Left lung (tissue), 4 donors: ENCODE measurements at regions not wholly inside any gene's neighbourhood (a gene's known extent, or its start where the extent isn't known, plus 50 kb on each side); places are given as distances from the start of the nearest gene placed in this dataset.

Experiments
- ATAC-seq: fragments of 200-7000 bp; cut with Tn5 transposase; one replicate; pipeline ENCODE4 v1.9.1; 2020; ENCODE audit warnings: moderate library complexity
- DNase-seq, 4 donors: peaks; one replicate each; pipeline ENCODE4 v3.0.0-alpha.2; 2013 to 2020
- H3K27ac ChIP-seq, 2 donors: fragments of 200-600 bp; sonication (generic) in 1 of 2; one replicate each; pipeline versions ENCODE4 v1.5.0 to v1.8.0; 2020 to 2021
- H3K27me3 ChIP-seq, 2 donors: fragments of 200-600 bp; sonication (generic) in 1 of 2; one replicate each; pipeline versions ENCODE4 v1.5.0 to v1.8.0; 2020 to 2021
- H3K36me3 ChIP-seq, 2 donors: fragments of 200-600 bp; sonication (generic) in 1 of 2; one replicate each; pipeline versions ENCODE4 v1.5.0 to v1.8.0; 2020 to 2021
- H3K4me1 ChIP-seq, 2 donors: fragments of 200-600 bp; one replicate each; pipeline ENCODE4 v1.8.0; 2021
- H3K4me3 ChIP-seq, 2 donors: fragments of 200-600 bp; sonication (generic) in 1 of 2; one replicate each; pipeline versions ENCODE4 v1.5.0 to v1.8.0; 2020 to 2021; ENCODE audit warnings: mild to moderate bottlenecking in 1 of 2
- H3K9me3 ChIP-seq, 2 donors: fragments of 200-600 bp; sonication (generic) in 1 of 2; one replicate each; pipeline versions ENCODE4 v1.5.0 to v1.8.0; 2020 to 2021
- intact Hi-C, 2 donors: fragments of 100-400 bp; cut with DNase I; formaldehyde crosslinking; loops; one replicate each; pipeline versions ENCODE4 v1.11.2 to v1.14.2; 2022
- TF ChIP-seq, protein P1 (sequence below), 2 donors: fragments of 200-600 bp; sonication (generic) in 1 of 2; IDR thresholded peaks; one replicate each; pipeline versions ENCODE4 v1.5.0 to v1.8.0; 2021; ENCODE audit warnings: antibody characterized with exemption in 2 of 2
- donor health status: DM: no; HTN: yes; CAD: no.
- donor health status: DM: no; HTN: no; CAD: no.

DNA sequence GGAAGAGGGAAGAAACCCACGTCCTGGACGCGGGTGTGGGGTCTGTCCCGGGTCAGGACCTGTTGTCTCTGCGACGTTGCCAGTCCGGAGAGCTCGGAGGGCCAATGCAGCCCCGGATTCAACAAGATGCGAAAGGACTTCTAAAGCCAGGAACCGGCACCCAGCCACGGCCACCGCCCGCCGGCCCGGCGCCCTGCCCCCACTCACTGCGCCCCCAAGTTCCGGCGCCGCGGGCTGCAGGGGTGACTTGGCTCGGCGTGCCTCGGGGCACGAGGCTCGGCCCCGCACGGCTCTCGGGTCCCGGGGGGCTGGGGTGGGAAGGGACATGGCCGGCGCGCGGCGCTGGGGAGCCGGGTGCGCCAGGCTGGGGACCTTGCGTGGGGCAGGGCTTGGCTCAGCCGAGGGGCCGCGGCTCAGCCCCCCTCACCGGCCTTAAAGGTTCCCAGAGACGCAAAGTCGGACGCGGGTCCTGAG is 51.8 kb upstream of the H6PD start:
- intact Hi-C loops: loop anchor here in 1 of 2 donors (5.0 kb wide), 1 partner anchor 41 kb away; no protein-coding TSS in a partner anchor
- DNase-seq: peak in 1 of 4 donors; percentile 78
- Histone ChIP-seq H3K36me3 (peaks cover 0 to 6% of the 10 kb centered on the region in 2 donors), H3K4me3 (peak overlapping the region; percentile 70 to 86), H3K27ac (peak overlapping the region; percentile 65 to 86), H3K27me3 (peaks cover 0 to 30% of the 10 kb centered on the region in 2 donors), H3K4me1 (peaks cover 13 to 50% of the 10 kb centered on the region in 2 donors), H3K9me3 (no peaks in the 10 kb centered on the region)
- peak; percentile 8 for ATAC-seq
- TF ChIP-seq, protein P1, sequence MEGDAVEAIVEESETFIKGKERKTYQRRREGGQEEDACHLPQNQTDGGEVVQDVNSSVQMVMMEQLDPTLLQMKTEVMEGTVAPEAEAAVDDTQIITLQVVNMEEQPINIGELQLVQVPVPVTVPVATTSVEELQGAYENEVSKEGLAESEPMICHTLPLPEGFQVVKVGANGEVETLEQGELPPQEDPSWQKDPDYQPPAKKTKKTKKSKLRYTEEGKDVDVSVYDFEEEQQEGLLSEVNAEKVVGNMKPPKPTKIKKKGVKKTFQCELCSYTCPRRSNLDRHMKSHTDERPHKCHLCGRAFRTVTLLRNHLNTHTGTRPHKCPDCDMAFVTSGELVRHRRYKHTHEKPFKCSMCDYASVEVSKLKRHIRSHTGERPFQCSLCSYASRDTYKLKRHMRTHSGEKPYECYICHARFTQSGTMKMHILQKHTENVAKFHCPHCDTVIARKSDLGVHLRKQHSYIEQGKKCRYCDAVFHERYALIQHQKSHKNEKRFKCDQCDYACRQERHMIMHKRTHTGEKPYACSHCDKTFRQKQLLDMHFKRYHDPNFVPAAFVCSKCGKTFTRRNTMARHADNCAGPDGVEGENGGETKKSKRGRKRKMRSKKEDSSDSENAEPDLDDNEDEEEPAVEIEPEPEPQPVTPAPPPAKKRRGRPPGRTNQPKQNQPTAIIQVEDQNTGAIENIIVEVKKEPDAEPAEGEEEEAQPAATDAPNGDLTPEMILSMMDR (IDR thresholded peaks at IDR 0.05): no peak

DNA sequence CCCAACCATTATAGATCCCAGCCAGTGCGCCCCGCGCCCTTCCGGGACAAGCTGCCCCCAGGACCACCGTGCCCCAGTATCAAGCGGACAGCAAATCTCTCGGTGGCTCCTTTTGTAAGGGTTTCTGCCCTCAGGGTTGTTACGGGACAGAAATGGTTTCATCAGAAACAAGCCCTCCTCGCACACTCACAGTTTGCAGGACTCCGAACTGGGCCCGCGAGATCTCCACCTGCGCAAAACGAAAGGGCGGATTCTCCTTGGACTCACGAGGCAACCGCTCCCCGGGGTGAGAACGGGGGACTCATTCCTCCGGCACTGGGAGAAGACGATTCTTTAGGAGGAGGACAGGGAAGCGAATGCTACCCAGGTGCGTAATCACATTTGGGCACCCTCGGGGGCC is 51.1 kb upstream of the H6PD start:
- intact Hi-C loops: loop anchor here in 1 of 2 donors (5.0 kb wide), 1 partner anchor 41 kb away; no protein-coding TSS in a partner anchor
- ATAC-seq: no peak
- peak overlapping the region; percentile 70 to 86 for H3K4me3 ChIP-seq

DNA sequence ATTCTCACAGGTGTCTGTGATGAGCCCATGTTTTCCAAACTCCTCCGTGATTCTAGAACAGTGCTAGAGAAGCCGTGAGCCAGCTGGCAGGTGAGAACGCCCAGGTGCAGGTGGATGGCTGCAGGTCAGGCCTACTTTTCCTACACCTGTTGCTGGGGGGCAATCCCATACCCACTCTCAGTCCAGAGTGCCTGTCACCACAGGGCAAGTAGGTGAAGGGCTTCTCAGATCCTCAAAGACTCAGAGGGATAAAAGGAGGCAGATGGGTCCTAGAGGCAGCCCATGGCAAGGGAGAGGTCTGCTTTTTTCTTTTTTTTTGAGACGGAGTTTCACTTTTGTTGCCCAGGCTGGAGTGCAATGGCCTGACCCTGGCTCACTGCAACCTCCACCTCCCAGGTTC is 50.7 kb upstream of the H6PD start:
- TF ChIP-seq, protein P1 (IDR thresholded peaks at IDR 0.05): no peak
- Histone ChIP-seq H3K27ac (no peak overlapping the region), H3K27me3 (peaks cover 0 to 30% of the 10 kb centered on the region in 2 donors), H3K9me3 (no peaks in the 10 kb centered on the region), H3K36me3 (no peaks in the 10 kb centered on the region), H3K4me3 (peak overlapping the region in 1 of 2 donors; percentile 70), H3K4me1 (peaks cover 13 to 48% of the 10 kb centered on the region in 2 donors)
- DNase-seq: no peak
- intact Hi-C loops: loop anchor here in 1 of 2 donors (5.0 kb wide), 1 partner anchor 42 kb away; no protein-coding TSS in a partner anchor
- ATAC-seq: no peak

More for the DNA sequence above, 51.1 kb upstream of the H6PD start:
- Histone ChIP-seq H3K27me3 (peaks cover 0 to 30% of the 10 kb centered on the region in 2 donors), H3K9me3 (no peaks in the 10 kb centered on the region), H3K4me1 (peaks cover 13 to 50% of the 10 kb centered on the region in 2 donors), H3K27ac (peak overlapping the region in 1 of 2 donors; percentile 86), H3K36me3 (peaks cover 0 to 3% of the 10 kb centered on the region in 2 donors)
- DNase-seq: peak in 1 of 4 donors; percentile 28
- TF ChIP-seq, protein P1 (IDR thresholded peaks at IDR 0.05): no peak

DNA sequence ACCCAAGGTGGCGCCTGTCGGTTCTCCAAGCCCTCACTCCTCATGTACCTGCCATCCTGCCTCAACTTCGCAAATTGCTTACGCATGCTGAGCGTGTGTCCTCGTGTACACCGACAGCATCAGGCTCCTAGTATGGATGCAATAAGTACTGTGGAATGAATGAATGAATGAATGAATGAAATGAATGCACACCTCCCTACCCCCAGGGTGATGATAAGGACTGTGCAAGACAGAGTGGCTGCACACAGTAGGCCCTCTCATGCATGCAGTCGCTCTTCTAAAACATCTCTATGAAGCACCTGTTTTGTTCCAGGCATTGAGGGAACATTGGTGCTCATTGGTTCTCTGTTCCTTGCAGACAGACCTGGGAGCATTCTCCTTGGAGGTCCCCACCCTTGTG is 49.8 kb upstream of the H6PD start:
- TF ChIP-seq, protein P1 (IDR thresholded peaks at IDR 0.05): no peak
- DNase-seq (peak in 1 of 4 donors; percentile 24), ATAC-seq (no peak)
- H3K36me3 ChIP-seq: no peaks in the 10 kb centered on the region
- H3K27ac ChIP-seq: no peak overlapping the region
- H3K27me3 ChIP-seq: peaks cover 0 to 30% of the 10 kb centered on the region in 2 donors
- peaks cover 13 to 39% of the 10 kb centered on the region in 2 donors for H3K4me1 ChIP-seq
- H3K4me3 ChIP-seq: no peak overlapping the region
- intact Hi-C loops: loop anchor here in 1 of 2 donors (5.0 kb wide), 1 partner anchor 42 kb away; no protein-coding TSS in a partner anchor
- H3K9me3 ChIP-seq: no peaks in the 10 kb centered on the region
